NCI-H748 (cell line): ENCODE measurements at regions not wholly inside any gene's neighbourhood (a gene's known extent, or its start where the extent isn't known, plus 50 kb on each side); places are given as distances from the start of the nearest gene placed in this dataset.

Source experiments
- DNase-seq: peaks from one replicate; lab custom pipeline; 2025; ENCODE audit not compliant: unreplicated experiment; lab: John Stamatoyannopoulos, UW

DNA sequence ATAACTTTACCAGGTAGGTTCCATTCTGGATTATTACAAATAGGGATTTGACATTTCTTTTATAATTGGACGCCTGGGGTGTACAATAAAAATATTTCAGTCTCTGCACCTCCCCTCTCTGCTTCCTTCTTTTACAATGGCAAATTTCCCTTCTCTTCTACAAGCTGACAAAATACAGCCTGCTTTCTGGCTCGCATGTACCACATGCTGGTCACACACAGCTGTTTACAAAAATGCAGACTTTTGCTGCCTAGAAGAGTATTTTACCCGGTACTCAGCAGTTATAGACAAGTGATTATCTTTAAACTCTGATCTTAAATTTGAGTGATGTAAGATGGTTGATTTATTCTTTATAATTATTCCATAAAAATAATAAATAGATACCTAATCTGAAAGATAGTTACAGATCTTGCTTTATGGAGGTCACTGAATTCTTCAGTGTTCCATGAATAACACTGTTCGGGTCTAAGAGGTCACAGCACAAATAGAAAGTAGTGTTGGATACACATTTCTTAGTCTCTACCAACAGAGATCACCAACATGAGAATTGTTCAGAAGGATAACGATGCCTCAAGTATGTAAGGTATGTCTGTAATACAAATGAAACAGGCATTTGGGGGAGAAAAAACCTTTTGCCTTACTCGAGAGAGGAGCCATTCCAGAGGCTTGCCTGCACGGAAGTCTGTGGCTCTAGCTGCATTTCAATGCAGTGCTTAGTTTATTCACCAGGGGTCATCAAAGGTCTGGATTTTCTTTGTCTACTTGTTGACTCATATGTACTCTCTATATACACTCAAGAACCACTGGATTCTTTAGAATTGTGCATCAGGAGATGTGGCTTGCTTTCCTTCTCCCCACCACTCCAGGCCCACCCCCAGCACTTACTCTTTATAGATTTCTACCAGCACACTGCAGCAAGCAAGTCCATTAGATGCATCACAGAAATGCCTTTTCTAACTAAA lies 206.6 kb upstream of the RFX3 start:
- peak; percentile 82 for DNase-seq

DNA sequence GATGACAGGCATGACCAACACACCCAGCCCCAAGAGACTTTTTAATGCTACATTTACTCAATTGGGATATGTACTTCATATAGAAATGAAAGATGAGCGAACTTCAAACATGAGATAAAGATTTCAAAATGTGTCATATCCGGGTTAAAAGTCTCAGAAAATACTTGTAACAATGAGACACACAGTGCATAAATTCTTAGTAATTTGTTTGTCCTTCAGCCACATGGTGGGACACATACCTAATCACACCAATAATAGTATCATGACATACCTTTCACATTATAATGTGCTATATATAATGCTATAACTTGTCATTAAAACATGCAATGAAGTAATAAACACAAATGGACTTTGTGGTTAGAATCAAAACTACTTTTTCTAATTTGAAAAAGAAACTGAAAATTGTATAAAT lies 204.7 kb upstream of the RFX3 start:
- no peak for DNase-seq

DNA sequence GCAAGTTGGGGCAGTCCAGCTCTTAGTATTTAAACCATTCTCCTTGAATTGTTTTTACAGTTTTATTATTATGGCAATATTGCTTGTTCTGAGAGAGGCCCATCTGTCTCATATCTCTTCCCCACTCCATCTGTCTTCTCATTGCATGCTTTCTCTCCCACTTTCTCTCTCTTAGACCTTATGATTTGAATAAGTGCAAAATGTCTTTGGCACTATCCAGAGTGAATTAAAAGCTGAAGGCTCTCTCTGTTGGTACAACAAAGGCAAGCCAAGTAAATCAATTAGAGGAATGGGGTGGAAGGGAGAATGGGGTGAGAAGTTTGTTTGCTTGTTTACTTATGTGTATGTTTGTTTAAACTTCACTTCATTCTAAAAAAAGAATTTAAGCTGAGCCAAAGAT lies 195.3 kb upstream of the RFX3 start:
- DNase-seq, result no peak

DNA sequence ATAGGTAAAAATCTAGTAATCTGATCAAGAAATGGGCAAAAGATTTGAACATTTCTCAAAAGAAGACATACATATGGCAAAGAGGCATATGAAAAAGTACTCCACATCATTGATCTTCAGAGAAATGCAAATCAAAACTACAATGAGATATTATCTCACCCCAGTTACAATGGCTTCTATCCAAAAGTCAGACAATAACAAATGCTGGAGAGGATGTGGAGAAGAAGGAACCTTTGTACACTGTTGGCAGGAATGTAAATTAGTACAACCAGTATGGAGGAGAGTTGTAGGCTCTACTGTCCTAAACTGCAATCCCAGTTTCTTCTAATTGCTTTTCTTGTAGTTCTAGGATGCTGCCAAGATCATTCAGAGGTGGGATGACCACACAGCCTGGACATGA lies 193.5 kb upstream of the RFX3 start:
- no peak for DNase-seq

DNA sequence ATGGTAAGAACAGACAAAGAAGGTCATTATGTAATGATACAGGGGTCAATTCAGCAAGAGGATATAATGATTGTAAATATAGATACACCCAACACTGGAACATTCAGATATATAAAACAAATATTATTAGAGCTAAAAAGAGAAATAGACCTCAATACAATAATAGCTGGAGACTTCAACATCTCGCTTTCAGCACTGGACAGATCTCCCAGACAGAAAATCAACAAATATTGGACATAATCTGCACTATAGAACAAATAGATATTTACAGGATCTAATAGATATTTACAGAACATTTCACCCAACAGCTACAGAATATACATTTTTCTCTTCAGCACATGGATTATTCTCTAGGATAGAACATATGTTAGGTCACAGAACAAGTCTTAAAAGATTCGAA lies 190.6 kb upstream of the RFX3 start:
- no peak for DNase-seq

DNA sequence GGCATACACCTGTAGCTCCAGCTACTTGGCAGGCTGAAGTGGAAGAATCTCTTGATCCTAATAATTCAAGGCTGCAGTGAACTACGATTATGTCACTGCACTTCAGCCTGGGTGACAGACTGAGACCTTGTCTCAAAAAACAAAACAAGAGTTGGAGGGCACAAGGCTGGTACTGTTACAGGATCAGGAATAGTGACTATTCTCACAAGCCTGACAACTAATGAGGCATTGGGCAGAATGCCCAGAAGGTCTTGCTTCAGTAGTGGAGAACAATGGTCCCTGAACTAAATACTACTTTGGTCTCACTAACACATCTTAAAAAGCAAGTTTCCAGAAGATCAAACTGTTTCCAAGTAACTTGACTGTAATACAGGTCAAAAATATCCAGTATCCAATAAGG lies 182.9 kb upstream of the RFX3 start:
- peak; percentile 85 for DNase-seq

DNA sequence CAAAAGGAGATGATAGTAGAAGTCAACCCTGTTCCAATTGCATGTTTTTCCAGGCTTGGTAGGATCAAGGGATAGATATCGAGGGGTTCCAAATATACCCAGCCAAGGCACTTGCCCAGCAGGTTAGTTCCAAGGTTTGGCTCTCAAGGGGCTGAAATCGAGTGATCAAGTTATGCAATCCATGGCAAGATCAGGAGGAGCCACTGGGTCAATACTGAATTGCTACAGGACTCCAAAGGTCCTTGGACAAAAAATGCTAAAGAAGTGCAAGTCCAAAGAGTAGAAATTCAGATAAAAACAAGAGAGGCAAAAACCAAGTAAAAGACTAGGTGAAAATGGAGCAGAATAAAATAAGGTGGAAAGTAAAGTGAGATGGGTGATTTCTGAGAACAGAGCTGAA lies 179.1 kb upstream of the RFX3 start:
- no peak for DNase-seq

DNA sequence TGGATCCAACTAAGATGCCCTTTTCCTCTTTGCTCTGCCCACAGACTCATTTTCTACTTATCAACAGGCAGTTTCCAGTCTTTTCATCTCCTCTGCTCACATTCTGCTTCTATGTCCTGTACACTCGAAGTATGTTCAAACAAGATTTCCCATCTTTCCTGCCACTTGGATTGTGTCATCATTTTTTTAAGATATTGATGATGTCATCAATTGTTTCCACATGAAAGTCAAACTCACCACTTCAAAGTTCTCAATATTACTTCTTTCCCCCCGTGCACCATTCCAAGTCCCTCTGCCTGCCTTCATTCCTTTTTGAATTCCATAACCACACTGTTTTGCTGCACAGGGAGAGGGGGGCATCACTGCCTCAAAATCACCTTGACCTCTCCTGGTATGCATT lies 175.0 kb upstream of the RFX3 start:
- DNase-seq, result no peak

DNA sequence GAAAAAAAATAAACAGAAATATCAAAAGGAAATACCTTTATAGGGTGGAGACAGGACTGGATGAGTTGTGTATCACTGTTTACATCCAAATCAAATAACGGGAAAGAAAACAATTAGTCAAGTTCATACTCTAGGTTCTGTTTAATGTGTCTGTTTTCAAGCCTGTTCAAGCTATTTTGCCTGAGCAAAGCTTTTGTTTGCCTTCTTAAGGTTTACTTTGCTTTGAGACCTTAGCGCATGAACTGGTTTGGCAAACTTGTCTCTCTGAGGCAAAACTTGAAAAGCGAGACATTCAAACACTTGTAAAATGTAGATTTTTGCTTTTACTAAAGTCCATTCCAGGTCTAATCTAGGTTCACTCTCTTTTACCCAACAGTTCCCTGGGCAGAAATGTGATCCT lies 174.1 kb upstream of the RFX3 start:
- DNase-seq, result peak; percentile 12

DNA sequence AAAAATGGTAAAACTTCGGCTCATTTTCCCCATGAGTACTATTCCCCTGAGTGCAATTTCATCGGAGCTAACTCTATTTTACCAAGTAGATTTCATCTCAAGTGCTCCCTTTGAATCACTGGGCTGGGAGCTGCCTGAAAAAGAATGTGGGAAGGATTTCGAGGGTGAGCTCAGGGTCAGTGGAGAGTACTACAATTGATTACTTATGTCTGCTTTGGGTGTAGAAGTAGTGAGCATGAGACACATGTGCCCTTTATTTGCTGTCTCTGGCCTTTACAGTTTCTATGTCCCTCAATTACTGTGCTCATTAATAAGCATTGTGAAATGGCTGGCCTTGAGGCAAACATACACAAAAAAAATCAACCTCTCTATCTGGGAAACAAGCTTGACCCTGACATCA lies 172.7 kb upstream of the RFX3 start:
- DNase-seq, result no peak

DNA sequence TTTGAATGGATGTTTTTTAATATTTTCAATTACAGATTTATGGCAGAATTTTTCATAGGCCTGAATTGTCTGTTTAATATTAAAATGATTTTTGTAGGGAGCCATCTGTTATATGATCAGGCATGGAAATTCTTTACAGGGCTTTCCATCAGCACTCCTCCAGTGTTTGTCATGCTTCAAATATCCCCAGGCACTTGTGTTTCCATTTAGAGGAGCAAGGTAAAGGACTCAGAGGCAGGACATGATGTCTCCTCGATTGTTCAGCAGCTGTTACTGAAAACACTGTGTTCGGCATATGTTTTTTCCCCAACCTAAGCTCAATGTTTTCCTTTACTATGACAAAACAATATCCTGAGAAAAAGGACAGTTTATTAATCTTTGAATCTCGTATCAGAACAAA lies 172.3 kb upstream of the RFX3 start:
- peak; percentile 9 for DNase-seq

DNA sequence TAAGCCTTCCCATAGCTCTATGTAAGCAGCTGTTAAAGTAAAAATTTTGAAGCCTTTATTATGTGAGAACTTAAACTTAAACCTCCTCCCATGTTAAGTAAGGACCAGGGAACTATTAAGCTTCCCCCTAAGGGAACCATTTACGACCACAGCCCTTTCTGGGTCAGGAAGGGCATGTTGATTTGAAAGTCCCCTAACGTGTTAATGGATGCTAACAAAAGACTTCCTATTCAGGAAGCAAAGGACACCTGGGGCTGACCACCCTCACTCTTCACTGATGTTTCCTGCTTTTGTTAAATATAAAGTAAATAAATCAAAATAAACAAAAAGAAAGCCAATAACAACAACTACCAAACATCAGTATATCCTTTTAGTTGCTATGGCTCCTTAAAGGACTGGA lies 170.6 kb upstream of the RFX3 start:
- peak; percentile 80 for DNase-seq

DNA sequence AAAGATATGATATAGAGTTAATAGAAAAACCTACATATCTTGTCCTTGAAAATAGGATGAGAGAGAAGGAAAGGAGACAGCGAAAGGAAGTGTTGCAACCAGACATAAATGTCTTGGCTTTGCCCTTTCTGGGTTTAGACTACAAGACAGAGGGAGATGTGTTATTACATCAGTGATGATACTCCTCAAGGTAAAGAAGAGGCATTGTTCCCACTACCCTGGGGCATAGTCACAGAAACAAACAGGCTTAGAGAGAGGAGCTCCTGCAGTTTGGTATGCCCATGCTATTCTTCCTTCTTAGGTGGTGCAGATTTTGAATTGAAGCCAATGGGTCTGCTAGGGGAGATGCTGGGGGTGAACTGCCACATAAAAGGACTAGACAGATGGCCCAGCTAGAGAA lies 166.8 kb upstream of the RFX3 start:
- DNase-seq, result no peak

DNA sequence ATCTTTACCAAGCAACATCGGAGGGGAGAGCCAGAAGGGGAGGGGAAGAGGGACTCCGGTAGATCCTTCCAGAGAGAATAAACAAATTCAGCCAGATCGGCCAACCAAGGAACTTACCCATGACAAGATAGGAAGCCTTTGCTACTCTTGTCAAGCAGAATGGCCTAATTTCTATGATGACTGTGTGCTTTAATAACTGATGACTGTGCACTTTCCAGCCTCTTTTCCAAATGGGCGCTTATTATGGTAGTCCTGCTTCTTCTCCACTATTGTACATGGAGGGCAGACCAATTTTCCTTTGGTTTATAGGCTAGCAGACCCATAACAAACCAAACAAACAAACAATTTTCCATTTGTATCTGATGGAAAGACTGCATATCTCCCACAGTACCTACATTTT lies 163.8 kb upstream of the RFX3 start:
- no peak for DNase-seq

DNA sequence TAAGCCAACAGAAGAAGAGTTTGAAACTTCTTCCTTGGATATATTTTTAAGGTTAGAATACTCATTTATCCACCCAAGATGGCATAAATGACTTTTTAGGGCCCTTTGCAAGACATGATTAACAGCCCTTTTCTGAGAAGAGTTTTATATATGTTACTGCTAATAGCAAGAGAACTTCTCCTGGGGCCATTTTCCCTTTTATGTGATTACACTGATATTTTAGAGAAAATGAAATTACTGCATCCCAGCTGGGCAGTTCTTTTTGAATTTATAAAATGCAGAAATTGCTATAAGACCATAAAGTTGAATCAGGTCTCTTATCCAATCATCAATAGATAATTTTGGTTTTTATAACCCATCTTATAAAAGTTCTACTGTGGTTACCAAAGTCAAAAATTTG lies 161.3 kb upstream of the RFX3 start:
- no peak for DNase-seq

DNA sequence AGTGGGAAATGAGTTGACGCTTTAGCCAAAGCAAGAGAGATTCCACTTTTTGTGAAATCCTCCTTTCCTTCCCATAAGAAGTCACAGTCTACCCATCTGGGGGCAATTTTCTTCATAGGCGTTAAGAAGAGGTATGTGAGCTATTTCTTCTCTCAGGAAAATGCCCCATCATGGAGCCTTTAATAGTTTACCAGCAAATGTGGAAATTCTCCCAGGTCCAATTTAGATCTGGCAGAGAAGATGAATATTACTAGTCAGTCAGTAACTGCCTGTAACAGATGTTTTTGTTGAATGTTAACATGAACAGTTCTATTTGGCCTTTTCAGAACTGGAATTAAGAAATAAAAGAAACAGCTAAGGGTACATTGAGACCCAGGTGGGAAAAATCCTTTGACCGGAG lies 156.4 kb upstream of the RFX3 start:
- DNase-seq, result no peak

DNA sequence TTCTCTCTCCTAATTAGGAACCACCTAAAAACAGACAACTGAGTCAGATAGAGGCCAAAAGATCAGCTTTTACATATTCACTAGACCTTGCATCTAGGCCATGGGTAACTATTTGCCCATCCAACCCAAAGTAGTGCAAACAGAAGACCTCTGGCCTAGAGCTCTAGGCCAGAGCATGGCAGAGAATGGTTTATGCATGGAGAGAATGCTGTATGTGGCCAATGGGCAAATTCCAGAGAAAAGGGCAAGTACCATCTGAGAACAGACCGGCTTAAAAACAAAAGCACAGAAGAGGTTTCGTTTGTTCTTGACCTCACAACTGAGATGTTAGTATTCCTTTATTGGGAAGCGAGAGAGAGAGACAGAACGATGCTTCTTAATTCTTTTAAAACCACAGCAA lies 151.7 kb upstream of the RFX3 start:
- no peak for DNase-seq

DNA sequence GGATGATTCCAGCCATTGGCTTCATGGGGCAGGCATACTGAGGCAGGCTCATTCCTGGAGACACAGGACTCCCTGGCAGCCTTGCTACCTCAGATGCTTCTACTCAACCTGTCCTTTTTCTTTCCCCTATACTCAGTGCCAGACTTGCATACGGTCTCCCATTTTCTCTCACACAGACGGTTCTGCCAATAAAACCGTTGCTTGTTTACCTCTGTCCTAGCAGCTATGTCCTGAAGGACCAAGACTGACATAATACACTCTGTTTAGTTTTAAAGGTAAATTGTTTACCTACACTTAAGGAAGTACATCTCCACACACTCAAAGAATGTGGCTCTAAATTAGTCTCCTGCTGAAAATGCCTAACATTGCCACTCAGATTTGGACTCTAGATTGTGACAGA lies 151.0 kb upstream of the RFX3 start:
- DNase-seq, result no peak

DNA sequence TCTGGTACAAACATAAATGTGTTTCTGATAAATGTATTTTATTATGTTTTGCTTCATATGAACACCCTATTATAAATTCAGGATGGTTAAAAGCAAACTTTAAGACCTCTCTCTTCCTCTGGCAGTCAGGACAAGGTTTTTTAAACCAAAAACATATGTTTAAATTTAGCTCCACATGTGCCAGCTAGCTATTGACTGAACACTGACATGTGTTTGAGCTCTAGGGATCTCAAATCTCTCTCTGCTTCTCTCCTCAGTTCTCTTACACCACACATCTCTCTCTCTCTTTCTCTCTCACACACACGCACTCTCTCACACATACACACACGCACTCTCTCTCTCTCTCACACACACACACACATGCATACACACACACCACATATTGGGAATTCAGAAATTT lies 150.1 kb upstream of the RFX3 start:
- no peak for DNase-seq

DNA sequence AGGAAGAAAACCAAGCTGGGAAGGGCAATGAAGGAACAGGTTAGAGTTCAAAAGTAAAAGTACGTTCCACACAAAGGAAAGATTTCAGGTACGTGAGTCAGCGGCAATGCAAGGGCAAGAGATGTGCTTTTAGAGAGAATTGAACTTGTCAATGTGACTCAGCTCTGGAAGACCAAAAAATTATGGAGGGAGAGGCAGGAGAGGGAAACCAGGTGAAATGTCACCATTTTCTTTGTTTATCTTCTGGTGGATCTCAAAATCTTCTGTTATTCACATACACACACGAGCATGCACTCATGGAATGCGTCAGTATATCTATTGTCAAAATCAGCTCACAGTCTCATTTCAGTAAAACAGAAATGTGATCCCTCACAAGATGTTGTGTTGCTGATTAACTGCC lies 148.8 kb upstream of the RFX3 start:
- DNase-seq, result no peak

DNA sequence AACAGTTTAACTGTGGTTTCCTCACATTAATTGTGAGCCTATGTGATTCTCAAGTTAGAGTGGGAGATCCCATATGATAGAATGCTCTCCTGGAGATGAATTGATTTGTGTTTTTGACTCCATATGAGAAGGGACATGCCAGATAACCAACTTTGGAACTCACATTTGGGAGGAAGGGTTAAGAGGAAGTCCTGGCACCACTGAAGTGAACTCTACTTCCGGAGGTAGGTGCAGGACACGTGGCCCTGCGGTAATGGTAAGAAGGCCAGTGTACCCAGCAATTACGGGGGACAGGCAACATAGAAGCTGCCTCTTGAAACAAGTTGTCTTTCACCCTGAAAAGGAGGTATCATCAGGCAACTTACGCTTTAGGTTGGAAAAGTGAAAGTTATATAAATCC lies 146.6 kb upstream of the RFX3 start:
- no peak for DNase-seq

DNA sequence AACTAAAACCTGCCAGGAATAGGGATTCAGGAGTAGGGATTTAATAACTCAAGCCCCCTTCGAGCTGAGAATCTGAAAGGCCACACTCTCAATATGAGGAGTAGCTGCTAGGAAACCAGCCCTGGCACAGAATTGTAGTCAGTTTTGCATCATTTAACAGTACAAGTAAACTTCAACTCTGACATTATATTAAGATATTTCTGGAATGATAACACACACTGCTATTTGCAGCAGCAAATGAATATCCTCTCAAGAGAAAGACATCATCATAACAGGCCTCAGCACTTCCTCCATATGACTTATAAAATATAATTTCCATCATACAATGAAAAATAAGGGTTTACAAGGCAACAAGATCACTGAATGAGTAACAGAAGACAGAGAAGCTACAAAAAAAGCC lies 138.2 kb upstream of the RFX3 start:
- DNase-seq, result no peak

DNA sequence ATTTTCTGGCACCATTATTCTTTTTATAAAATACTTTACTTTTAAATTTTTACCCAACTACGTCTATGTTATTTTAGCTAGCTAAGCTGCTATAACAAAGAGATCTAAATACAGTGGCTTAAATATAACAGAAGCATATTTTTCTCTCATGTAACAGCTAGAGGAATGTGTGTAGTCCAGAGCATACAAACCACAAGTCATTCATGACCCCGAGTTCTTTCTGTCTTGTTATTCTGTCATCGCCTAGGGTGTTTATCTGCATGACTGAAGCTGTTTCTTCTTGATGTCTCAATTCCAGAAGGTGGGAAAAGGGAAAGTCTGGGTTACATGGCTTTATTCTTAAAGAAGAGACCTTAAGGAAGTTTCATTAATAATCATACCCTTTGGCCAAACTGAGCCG lies 136.9 kb upstream of the RFX3 start:
- DNase-seq, result no peak
